HepG2 (cell line): ENCODE measurements at regions not wholly inside any gene's neighbourhood (a gene's known extent, or its start where the extent isn't known, plus 50 kb on each side); places are given as distances from the start of the nearest gene placed in this dataset.

Experiments
- ATAC-seq: fragments of 200-7000 bp; cut with Tn5 transposase; 3 replicates; pipeline ENCODE4 v1.9.1; 2020; ENCODE audit warnings: mild to moderate bottlenecking, moderate library complexity
- BruUV-seq: library from RNA; stranded (reverse); fragments of 400-500 nt; replicated peaks from 2 replicates; lab custom pipeline; 2021; lab: Mats Ljungman, UMichigan
- CTCF ChIA-PET: fragments of 300-600 bp; formaldehyde crosslinking; extraction: SDS; loops from one replicate; lab custom pipeline; 2021; ENCODE audit warnings: low total read pairs, inconsistent platforms, low intra/inter-chr PET ratio; lab: Yijun Ruan, JAX
- POLR2A ChIA-PET: fragments of 350-600 bp; sonication (Branson Sonifier 250); formaldehyde crosslinking; loops from one replicate; lab custom pipeline; 2020; ENCODE audit warnings: antibody characterized with exemption, inconsistent platforms; lab: Yijun Ruan, JAX
- DNase-seq: peaks from one replicate; pipeline ENCODE4 v3.0.0-alpha.2; 2015; ENCODE audit warnings: low spot score
- FAIRE-seq: peaks from 3 replicates; lab custom pipeline; 2011; peaks lifted over from hg19 to GRCh38; lab: Jason Lieb, UNC
- H2AFZ ChIP-seq: one replicate; pipeline ENCODE4 v1.6.1; 2011; ENCODE audit warnings: low read length, inconsistent platforms
- H3K27ac ChIP-seq: fragments of 300-600 bp; 3 replicates; pipeline ENCODE4 v1.8.0; 2011; ENCODE audit warnings: mixed run types, mild to moderate bottlenecking, mixed read lengths, low read length, inconsistent platforms; ENCODE audit not compliant: insufficient read depth; ENCODE audit errors: extremely low read length
- H3K27me3 ChIP-seq, 2 experiments: fragments of 200-600 bp in 1 of 2; 2 replicates in 1 of 2; 3 replicates in 1 of 2; pipeline versions ENCODE4 v1.6.0 to v1.8.0; 2011; ENCODE audit warnings: low read length in 2 of 2, mild to moderate bottlenecking in 2 of 2, moderate library complexity in 2 of 2, inconsistent platforms in 1 of 2; ENCODE audit not compliant: insufficient read depth in 2 of 2, control insufficient read depth in 1 of 2
- H3K36me3 ChIP-seq, 2 experiments: fragments of 200-600 bp in 1 of 2; replicated peaks in 1 of 2; 2 replicates in 1 of 2; 3 replicates in 1 of 2; pipeline versions ENCODE4 v1.5.1 to v1.8.0; 2011; ENCODE audit warnings: low read length in 2 of 2, inconsistent platforms in 1 of 2; ENCODE audit not compliant: insufficient read depth in 2 of 2, control insufficient read depth in 1 of 2
- H3K4me1 ChIP-seq: 2 replicates; pipeline ENCODE4 v1.5.1; 2012; ENCODE audit warnings: low read length, inconsistent platforms; ENCODE audit not compliant: insufficient read depth
- H3K4me2 ChIP-seq: 2 replicates; pipeline ENCODE4 v1.6.0; 2011; ENCODE audit warnings: low read depth, low read length, inconsistent platforms
- H3K4me3 ChIP-seq, 3 experiments: fragments of 200-600 bp in 1 of 3; sonication (generic), shearing (Covaris generic) in 1 of 3; replicated peaks in 1 of 3; 2 replicates each; pipeline ENCODE4 v1.5.1; 2011 to 2016; ENCODE audit warnings: low read length in 3 of 3, inconsistent platforms in 2 of 3, low read depth in 2 of 3, mild to moderate bottlenecking in 2 of 3, control low read depth in 1 of 3, mixed read lengths in 1 of 3; ENCODE audit not compliant: insufficient read depth in 1 of 3
- H3K79me2 ChIP-seq: one replicate; pipeline ENCODE4 v1.6.1; 2011; ENCODE audit warnings: low read length, inconsistent platforms; ENCODE audit not compliant: insufficient read depth
- H3K9ac ChIP-seq: 2 replicates; pipeline ENCODE4 v1.6.0; 2011; ENCODE audit warnings: mild to moderate bottlenecking, low read depth, low read length, inconsistent platforms; ENCODE audit not compliant: insufficient read depth
- H3K9me3 ChIP-seq: 2 replicates; pipeline ENCODE4 v1.5.1; 2012; ENCODE audit warnings: mild to moderate bottlenecking, low read length
- H4K20me1 ChIP-seq: 2 replicates; pipeline ENCODE4 v1.6.0; 2011; ENCODE audit warnings: inconsistent platforms, mild to moderate bottlenecking, low read length, moderate library complexity; ENCODE audit not compliant: insufficient read depth
- DNMT1 ChIP-seq: sonication (generic); formaldehyde crosslinking; IDR thresholded peaks from 2 replicates; pipeline ENCODE4 v1.5.1; 2020; ENCODE audit warnings: mild to moderate bottlenecking, missing genetic modification reagents
- FIP1L1 ChIP-seq: fragments of 200-400 bp; formaldehyde crosslinking; IDR thresholded peaks from 2 replicates; pipeline ENCODE4 v1.6.1; 2018; ENCODE audit warnings: low read depth, mild to moderate bottlenecking, low read length, moderate library complexity, borderline replicate concordance; ENCODE audit not compliant: insufficient read depth
- HOXA9 ChIP-seq: sonication (generic); formaldehyde crosslinking; IDR thresholded peaks from 2 replicates; pipeline ENCODE4 v1.8.1; 2022; ENCODE audit warnings: missing genetic modification reagents, mild to moderate bottlenecking, moderate library complexity, borderline replicate concordance
- ISL2 ChIP-seq: sonication (generic); formaldehyde crosslinking; IDR thresholded peaks from 2 replicates; pipeline ENCODE4 v1.5.0; 2020; ENCODE audit warnings: missing genetic modification reagents
- KDM5A ChIP-seq: fragments of 200-600 bp; sonication (generic); IDR thresholded peaks from 2 replicates; pipeline ENCODE4 v1.7.0; 2018; ENCODE audit warnings: antibody characterized with exemption, mild to moderate bottlenecking, low read length, borderline replicate concordance
- NFE2L1 ChIP-seq: sonication (generic); formaldehyde crosslinking; IDR thresholded peaks from 2 replicates; pipeline ENCODE4 v1.4.0; 2020; ENCODE audit warnings: missing genetic modification reagents, mild to moderate bottlenecking, borderline replicate concordance
- NFE2L2 ChIP-seq: fragments of 150-350 bp; IDR thresholded peaks from 2 replicates; pipeline ENCODE4 v1.6.1; 2014; ENCODE audit warnings: low read length
- PAF1 ChIP-seq: IDR thresholded peaks from 2 replicates; pipeline ENCODE4 v1.6.1; 2016; ENCODE audit warnings: missing genetic modification reagents, missing compliant biosample characterization
- PCBP1 ChIP-seq: fragments of 200-400 bp; formaldehyde crosslinking; IDR thresholded peaks from 2 replicates; pipeline ENCODE4 v1.6.1; 2017; ENCODE audit warnings: mild to moderate bottlenecking, low read depth, low read length, borderline replicate concordance
- TCF7 ChIP-seq: sonication (generic); IDR thresholded peaks from 2 replicates; pipeline ENCODE4 v1.6.1; 2016; ENCODE audit warnings: antibody characterized with exemption, low read depth
- XBP1 ChIP-seq: sonication (generic); formaldehyde crosslinking; IDR thresholded peaks from 2 replicates; pipeline ENCODE4 v1.5.0; 2020; ENCODE audit warnings: missing genetic modification reagents
- ZBTB42 ChIP-seq: sonication (generic); formaldehyde crosslinking; IDR thresholded peaks from 2 replicates; pipeline ENCODE4 v1.5.0; 2020; ENCODE audit warnings: mild to moderate bottlenecking, missing genetic modification reagents
- ZNF225 ChIP-seq: sonication (generic); formaldehyde crosslinking; IDR thresholded peaks from 2 replicates; pipeline ENCODE4 v1.4.0; 2020; ENCODE audit warnings: mild to moderate bottlenecking, missing genetic modification reagents
- ZNF564 ChIP-seq: sonication (generic); formaldehyde crosslinking; IDR thresholded peaks from 2 replicates; pipeline ENCODE4 v1.8.1; 2023; ENCODE audit warnings: mild to moderate bottlenecking, missing genetic modification reagents
- WGBS: methylation state at CpG from one replicate; pipeline ENCODE4 v1.1.6; 2017; ENCODE audit warnings: low lambda C conversion rate; 5-methylcytosine and 5-hydroxymethylcytosine counted together
- in situ Hi-C: cut with HindIII; loops from 2 replicates; pipeline ENCODE4 v1.10.0; 2017; ENCODE audit warnings: low pct_unique_long_range_greater_than_20kb; ENCODE audit not compliant: extremely low pct_ligation_motif_present
- intact Hi-C: fragments of 100-400 bp; cut with micrococcal nuclease; formaldehyde crosslinking; loops from one replicate; pipeline ENCODE4 v1.10.0; 2022; ENCODE audit not compliant: unreplicated experiment
- TF ChIP-seq, protein P1 (sequence below): sonication (generic); formaldehyde crosslinking; IDR thresholded peaks from 2 replicates; pipeline ENCODE4 v1.5.1; 2020; ENCODE audit warnings: mild to moderate bottlenecking, moderate library complexity, missing genetic modification reagents
- TF ChIP-seq, protein P2 (sequence below): sonication (generic); formaldehyde crosslinking; IDR thresholded peaks from 2 replicates; pipeline ENCODE4 v1.5.0; 2020; ENCODE audit warnings: mild to moderate bottlenecking, missing genetic modification reagents

DNA sequence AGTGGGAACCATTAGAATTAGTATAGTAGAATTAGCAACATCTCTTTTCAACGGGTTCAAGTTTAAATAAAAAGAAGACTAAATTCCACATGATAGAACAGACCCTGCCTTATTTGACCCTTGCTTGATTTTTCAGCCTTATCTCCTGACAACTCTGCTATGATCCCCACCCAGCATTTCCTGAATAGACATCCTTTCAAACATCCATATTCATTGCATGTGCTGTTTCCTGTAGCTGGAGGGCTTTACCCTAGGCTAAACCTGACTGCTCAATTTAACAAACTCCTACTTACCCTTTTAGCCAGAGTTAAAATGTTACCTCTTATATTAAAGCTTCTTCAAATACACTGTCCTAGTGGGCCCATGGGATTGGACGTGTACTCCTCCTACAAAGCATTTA is 594.8 kb upstream of the ARID1B start (continued):
- TF ChIP-seq NFE2L1 (CRISPR knock-in tag) (no peak), DNMT1 (CRISPR knock-in tag) (no peak)
- TF ChIP-seq, protein P1, sequence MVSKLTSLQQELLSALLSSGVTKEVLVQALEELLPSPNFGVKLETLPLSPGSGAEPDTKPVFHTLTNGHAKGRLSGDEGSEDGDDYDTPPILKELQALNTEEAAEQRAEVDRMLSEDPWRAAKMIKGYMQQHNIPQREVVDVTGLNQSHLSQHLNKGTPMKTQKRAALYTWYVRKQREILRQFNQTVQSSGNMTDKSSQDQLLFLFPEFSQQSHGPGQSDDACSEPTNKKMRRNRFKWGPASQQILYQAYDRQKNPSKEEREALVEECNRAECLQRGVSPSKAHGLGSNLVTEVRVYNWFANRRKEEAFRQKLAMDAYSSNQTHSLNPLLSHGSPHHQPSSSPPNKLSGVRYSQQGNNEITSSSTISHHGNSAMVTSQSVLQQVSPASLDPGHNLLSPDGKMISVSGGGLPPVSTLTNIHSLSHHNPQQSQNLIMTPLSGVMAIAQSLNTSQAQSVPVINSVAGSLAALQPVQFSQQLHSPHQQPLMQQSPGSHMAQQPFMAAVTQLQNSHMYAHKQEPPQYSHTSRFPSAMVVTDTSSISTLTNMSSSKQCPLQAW (CRISPR knock-in tag): no peak
- TF ChIP-seq, all 625 proteins: peak for 0

DNA sequence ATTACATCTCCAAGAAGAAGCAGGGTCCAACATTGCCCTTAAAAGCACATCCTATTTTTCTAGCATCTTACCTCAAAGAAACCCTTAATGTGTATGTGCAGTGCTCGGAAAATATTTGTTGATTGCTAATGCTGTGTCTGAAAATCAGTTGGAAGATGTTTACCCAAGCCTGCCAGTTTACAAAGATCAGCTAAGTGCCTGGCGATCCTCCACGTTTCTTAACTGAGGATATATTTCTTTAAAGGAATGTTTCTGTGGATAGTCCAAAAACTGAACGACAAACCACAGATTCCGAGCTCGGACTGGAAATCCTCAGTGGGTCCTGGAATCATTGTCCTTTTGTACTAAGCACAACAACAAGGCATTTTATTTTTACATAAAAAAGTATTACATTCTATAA is 595.7 kb upstream of the ARID1B start:
- no peak overlapping the region for H3K9ac ChIP-seq
- H2AFZ ChIP-seq: no peak overlapping the region
- TF ChIP-seq ZNF564 (CRISPR knock-in tag) (no peak), PCBP1 (no peak), ISL2 (CRISPR knock-in tag) (no peak), NFE2L2 (no peak), KDM5A (no peak), XBP1 (no peak), HOXA9 (CRISPR knock-in tag) (no peak), ZNF225 (no peak), PAF1 (CRISPR knock-in tag) (no peak), TCF7 (no peak), ZBTB42 (CRISPR knock-in tag) (no peak), FIP1L1 (no peak)
- TF ChIP-seq, protein P2, sequence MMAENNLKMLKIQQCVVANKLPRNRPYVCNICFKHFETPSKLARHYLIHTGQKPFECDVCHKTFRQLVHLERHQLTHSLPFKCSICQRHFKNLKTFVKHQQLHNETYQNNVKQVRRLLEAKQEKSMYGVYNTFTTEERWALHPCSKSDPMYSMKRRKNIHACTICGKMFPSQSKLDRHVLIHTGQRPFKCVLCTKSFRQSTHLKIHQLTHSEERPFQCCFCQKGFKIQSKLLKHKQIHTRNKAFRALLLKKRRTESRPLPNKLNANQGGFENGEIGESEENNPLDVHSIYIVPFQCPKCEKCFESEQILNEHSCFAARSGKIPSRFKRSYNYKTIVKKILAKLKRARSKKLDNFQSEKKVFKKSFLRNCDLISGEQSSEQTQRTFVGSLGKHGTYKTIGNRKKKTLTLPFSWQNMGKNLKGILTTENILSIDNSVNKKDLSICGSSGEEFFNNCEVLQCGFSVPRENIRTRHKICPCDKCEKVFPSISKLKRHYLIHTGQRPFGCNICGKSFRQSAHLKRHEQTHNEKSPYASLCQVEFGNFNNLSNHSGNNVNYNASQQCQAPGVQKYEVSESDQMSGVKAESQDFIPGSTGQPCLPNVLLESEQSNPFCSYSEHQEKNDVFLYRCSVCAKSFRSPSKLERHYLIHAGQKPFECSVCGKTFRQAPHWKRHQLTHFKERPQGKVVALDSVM: no peak
- no TSS peak for BruUV-seq
- no peak overlapping the region for H3K27ac ChIP-seq
- H3K36me3 ChIP-seq: no peaks in the 10 kb centered on the region
- no peaks in the 10 kb centered on the region for H4K20me1 ChIP-seq
- no peaks in the 10 kb centered on the region for H3K79me2 ChIP-seq
- in situ Hi-C loops: no loop called here
- WGBS: 4% methylated on average over 6 of the region's 6 CpGs
- no peak overlapping the region for H3K4me2 ChIP-seq
- 0 out of 2 replicates have a peak, but pooled peaks cover 3% of the 10 kb centered on the region for H3K9me3 ChIP-seq
- POLR2A ChIA-PET: no interaction called here
- CTCF ChIA-PET: no interaction called here
- intact Hi-C loops: no loop called here
- no peaks in the 10 kb centered on the region for H3K4me1 ChIP-seq
- H3K27me3 ChIP-seq: no peaks in the 10 kb centered on the region
- ATAC-seq (no peak), FAIRE-seq (no peak), DNase-seq (no peak)
- no peak overlapping the region for H3K4me3 ChIP-seq
